Colonic mucosa (tissue), 4 donors: ENCODE measurements at regions not wholly inside any gene's neighbourhood (a gene's known extent, or its start where the extent isn't known, plus 50 kb on each side); places are given as distances from the start of the nearest gene placed in this dataset.

Experiments used
- DNase-seq: peaks from one replicate; pipeline ENCODE4 v3.0.0-alpha.2; 2020
- H3K27ac ChIP-seq: fragments of 200-600 bp; one replicate; pipeline ENCODE4 v1.8.0; 2021
- H3K27me3 ChIP-seq: fragments of 200-600 bp; one replicate; pipeline ENCODE4 v1.8.0; 2021
- H3K36me3 ChIP-seq: fragments of 200-600 bp; one replicate; pipeline ENCODE4 v1.8.0; 2021
- H3K4me1 ChIP-seq: fragments of 200-600 bp; one replicate; pipeline ENCODE4 v1.8.0; 2021; ENCODE audit warnings: mild to moderate bottlenecking
- H3K4me3 ChIP-seq: fragments of 200-600 bp; one replicate; pipeline ENCODE4 v1.8.0; 2021
- H3K9ac ChIP-seq, 2 donors: one replicate each; pipeline ENCODE4 v1.7.0; 2013; ENCODE audit warnings: control low read depth in 2 of 2, low read depth in 2 of 2, low read length in 2 of 2
- H3K9me3 ChIP-seq: fragments of 200-600 bp; one replicate; pipeline ENCODE4 v1.8.0; 2021
- CTCF ChIP-seq: fragments of 200-600 bp; IDR thresholded peaks from one replicate; pipeline ENCODE4 v1.8.0; 2022; ENCODE audit warnings: antibody characterized with exemption, mild to moderate bottlenecking
- intact Hi-C: fragments of 100-400 bp; cut with DNase I; formaldehyde crosslinking; loops from one replicate; pipeline ENCODE4 v1.14.1; 2022
- donor health status: healthy.
- donor health status: DM: no; HTN: no; CAD: no.
- donor health status: DM: no; HTN: no; CAD: no.

GRCh38 chr5:125508225-125508624, 761.8 kb upstream of the ZNF608 start:
- no peaks in the 10 kb centered on the region for H3K36me3 ChIP-seq
- H3K9me3 ChIP-seq: no peaks in the 10 kb centered on the region
- intact Hi-C loops: no loop called here
- H3K27me3 ChIP-seq: no peaks in the 10 kb centered on the region
- no peak overlapping the region for H3K9ac ChIP-seq
- H3K27ac ChIP-seq: no peak overlapping the region
- no peak for TF ChIP-seq CTCF
- no peak overlapping the region for H3K4me3 ChIP-seq
- H3K4me1 ChIP-seq: no peaks in the 10 kb centered on the region
- no peak for DNase-seq

GRCh38 chr5:125510651-125511050, 764.2 kb upstream of the ZNF608 start:
- no peak for DNase-seq
- no peaks in the 10 kb centered on the region for H3K4me1 ChIP-seq
- intact Hi-C loops: no loop called here
- H3K36me3 ChIP-seq: no peaks in the 10 kb centered on the region
- H3K9ac ChIP-seq: no peak overlapping the region
- no peak overlapping the region for H3K27ac ChIP-seq
- TF ChIP-seq CTCF: no peak
- H3K9me3 ChIP-seq: no peaks in the 10 kb centered on the region
- no peaks in the 10 kb centered on the region for H3K27me3 ChIP-seq
- no peak overlapping the region for H3K4me3 ChIP-seq

- Histone ChIP-seq H3K27me3 (no peaks in the 10 kb centered on the region), H3K9ac (no peak overlapping the region), H3K36me3 (no peaks in the 10 kb centered on the region), H3K4me1 (no peaks in the 10 kb centered on the region), H3K9me3 (no peaks in the 10 kb centered on the region), H3K4me3 (no peak overlapping the region), H3K27ac (no peak overlapping the region)
- intact Hi-C loops: no loop called here
- DNase-seq: no peak
- TF ChIP-seq CTCF: no peak
Observed at GRCh38 chr5:125517973-125518550, 771.6 kb upstream of the ZNF608 start.

- Histone ChIP-seq H3K9me3 (no peaks in the 10 kb centered on the region), H3K36me3 (no peaks in the 10 kb centered on the region), H3K4me3 (no peak overlapping the region), H3K4me1 (no peaks in the 10 kb centered on the region), H3K27ac (no peak overlapping the region), H3K27me3 (no peaks in the 10 kb centered on the region), H3K9ac (no peak overlapping the region)
- TF ChIP-seq CTCF: no peak
- no peak for DNase-seq
- intact Hi-C loops: no loop called here
Observed at GRCh38 chr5:125521289-125521688, 774.9 kb upstream of the ZNF608 start.

GRCh38 chr5:125525356-125525755, 778.9 kb upstream of the ZNF608 start:
- intact Hi-C loops: no loop called here
- no peaks in the 10 kb centered on the region for H3K36me3 ChIP-seq
- no peak overlapping the region for H3K27ac ChIP-seq
- H3K9me3 ChIP-seq: no peaks in the 10 kb centered on the region
- H3K4me1 ChIP-seq: no peaks in the 10 kb centered on the region
- no peak overlapping the region for H3K4me3 ChIP-seq
- no peak for TF ChIP-seq CTCF
- no peak for DNase-seq
- no peak overlapping the region for H3K9ac ChIP-seq
- H3K27me3 ChIP-seq: no peaks in the 10 kb centered on the region
